ENCODE measurements at regions not wholly inside any gene's neighbourhood (a gene's known extent, or its start where the extent isn't known, plus 50 kb on each side); places are given as distances from the start of the nearest gene placed in this dataset.

GRCh38 chr11:119924017-119924416 lies 195.0 kb upstream of the NECTIN1 start:
- TF ChIP-seq, protein P1, sequence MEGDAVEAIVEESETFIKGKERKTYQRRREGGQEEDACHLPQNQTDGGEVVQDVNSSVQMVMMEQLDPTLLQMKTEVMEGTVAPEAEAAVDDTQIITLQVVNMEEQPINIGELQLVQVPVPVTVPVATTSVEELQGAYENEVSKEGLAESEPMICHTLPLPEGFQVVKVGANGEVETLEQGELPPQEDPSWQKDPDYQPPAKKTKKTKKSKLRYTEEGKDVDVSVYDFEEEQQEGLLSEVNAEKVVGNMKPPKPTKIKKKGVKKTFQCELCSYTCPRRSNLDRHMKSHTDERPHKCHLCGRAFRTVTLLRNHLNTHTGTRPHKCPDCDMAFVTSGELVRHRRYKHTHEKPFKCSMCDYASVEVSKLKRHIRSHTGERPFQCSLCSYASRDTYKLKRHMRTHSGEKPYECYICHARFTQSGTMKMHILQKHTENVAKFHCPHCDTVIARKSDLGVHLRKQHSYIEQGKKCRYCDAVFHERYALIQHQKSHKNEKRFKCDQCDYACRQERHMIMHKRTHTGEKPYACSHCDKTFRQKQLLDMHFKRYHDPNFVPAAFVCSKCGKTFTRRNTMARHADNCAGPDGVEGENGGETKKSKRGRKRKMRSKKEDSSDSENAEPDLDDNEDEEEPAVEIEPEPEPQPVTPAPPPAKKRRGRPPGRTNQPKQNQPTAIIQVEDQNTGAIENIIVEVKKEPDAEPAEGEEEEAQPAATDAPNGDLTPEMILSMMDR (IDR thresholded peaks at IDR 0.05), result no peak
- no peak for TF ChIP-seq POLR2A (IDR thresholded peaks at IDR 0.05)
